NCI-H748 (cell line): ENCODE measurements at regions not wholly inside any gene's neighbourhood (a gene's known extent, or its start where the extent isn't known, plus 50 kb on each side); places are given as distances from the start of the nearest gene placed in this dataset.
A peak's percentile ranks its signal among the peaks of the same experiment; 100 is the strongest.
"Not testable (repeated sequence)": the region's sequence is repeated elsewhere in the genome, so short reads cannot be mapped to it uniquely, and the experiment has no call there.

Experiments
- DNase-seq: peaks from one replicate; lab custom pipeline; 2025; ENCODE audit not compliant: unreplicated experiment; lab: John Stamatoyannopoulos, UW

- no peak for DNase-seq
Observed at GRCh38 chrX:1700757-1701156, 85.9 kb downstream of the ASMT start.

GRCh38 chrX:1701396-1701901 lies 86.6 kb downstream of the ASMT start:
- DNase-seq: not testable (repeated sequence)

DNA sequence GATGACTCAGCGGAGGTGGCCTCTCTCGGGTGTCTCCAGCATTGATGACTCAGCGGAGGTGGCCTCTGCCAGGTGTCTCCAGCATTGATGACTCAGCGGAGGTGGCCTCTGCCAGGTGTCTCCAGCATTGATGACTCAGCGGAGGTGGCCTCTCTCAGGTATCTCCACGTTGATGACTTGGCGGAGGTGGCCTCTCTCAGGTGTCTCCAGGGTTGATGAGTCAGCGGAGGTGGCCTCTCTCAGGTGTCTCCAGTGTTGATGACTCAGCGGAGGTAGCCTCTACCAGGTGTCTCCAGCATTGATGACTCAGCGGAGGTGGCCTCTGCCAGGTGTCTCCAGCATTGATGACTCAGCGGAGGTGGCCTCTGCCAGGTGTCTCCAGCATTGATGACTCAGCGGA lies 87.3 kb downstream of the ASMT start:
- not testable (repeated sequence) for DNase-seq

- not testable (repeated sequence) for DNase-seq
Observed at GRCh38 chrX:1702557-1702956, 87.7 kb downstream of the ASMT start.

- DNase-seq: not testable (repeated sequence)
Observed at GRCh38 chrX:1709277-1709676, 94.4 kb downstream of the ASMT start.

DNA sequence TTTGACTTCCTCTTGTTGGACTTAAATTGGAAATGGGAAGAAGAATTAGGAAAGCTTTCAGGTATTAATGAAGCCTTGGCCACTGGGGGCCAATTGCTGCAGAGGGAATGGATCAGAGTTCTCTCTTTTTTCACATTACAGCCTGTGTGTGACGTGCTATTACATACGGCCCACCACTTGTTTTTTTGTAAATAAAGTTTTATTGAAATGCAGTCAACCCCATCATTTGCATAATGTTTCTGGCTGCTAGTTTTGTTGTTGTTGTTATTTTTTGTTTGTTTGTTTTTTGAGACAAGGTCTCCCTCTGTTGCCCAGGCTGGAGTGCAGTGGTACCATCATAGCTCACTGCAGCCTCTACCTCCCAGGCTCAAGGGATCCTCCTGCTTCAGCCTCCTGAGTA lies 98.4 kb downstream of the ASMT start:
- DNase-seq: no peak

GRCh38 chrX:1717373-1717772 lies 102.5 kb downstream of the ASMT start:
- no peak for DNase-seq

DNA sequence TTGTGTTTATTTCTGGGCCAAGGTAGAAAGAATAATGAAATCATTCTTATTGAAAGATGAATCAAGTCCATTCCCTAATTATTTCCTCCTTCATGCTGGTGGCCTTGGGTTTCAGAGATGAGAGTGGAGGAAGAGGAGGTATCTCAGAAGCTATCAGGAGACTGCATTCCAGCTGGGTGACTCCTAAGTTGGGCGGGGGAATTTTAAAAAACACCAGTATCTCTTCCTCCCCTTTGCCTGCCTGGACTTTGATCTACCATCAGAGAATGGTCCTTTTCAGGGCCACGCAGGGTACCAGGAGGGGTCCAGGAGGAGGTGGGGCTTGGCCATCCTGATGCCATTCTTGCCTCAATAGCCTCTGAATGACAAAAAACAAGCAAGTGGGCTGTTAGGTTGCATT lies 104.4 kb downstream of the ASMT start:
- no peak for DNase-seq

DNA sequence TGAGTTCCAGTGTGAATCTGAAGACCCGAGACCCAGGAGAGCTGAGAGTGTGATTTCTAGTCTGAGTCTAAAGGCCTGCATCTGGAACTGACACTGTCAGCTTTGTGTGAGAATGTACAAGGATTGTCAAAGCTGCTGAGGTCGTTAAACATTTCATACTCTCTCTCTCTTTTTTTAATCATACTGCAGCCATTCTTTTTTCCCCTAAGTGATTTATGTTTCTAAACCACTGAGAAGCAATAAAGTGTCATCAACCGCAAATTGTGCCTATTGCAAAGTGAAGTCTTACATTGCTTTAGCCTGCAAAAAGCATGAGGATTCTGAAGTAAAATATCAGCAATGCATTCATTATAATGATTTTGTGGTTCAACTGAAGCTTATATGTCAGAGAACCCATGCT lies 106.0 kb downstream of the ASMT start:
- no peak for DNase-seq

DNA sequence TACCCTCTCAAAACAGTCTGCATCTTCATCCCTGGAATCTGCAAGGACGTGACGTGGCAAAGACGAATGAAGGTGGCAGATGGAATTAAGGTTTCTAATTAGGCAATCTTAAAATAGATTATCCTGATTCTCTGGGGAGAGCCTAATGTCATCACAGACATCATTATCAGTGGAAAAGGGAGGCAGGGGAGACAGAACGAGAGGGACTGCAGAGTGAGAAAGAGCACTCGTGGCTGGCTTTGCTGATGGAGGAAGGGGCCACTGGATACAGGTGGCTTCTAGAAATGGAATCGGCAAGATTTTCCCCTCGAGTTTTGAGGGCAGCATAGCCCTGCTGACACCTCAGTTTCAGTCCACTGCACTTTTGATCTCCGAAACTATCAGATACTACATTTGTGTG lies 110.6 kb downstream of the ASMT start:
- DNase-seq: no peak

- no peak for DNase-seq
Observed at GRCh38 chrX:1727531-1728027, 112.7 kb downstream of the ASMT start.

- DNase-seq: no peak
Observed at GRCh38 chrX:1734806-1735205, 119.9 kb downstream of the ASMT start.

GRCh38 chrX:1741816-1742394 lies 127.0 kb downstream of the ASMT start:
- no peak for DNase-seq

GRCh38 chrX:1743105-1743504 lies 128.2 kb downstream of the ASMT start:
- DNase-seq: no peak

DNA sequence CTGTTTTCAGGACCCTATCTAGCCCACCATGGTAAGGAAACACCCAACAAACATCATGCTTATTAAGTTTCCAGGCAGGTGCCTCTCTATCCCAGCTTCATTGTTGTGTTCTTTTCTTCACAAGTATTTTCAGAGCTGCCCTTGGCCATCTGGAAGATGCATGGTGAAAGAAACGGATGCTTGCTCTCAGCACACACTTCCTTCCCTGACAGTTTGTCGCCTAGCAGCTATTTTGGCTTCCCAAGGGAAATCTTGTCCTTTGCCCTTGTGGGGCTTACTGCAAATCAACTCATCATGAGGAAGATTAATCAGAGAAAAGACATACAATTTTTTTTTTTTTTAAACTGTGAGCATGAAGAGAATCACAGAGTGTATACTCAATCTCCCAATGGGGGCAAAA lies 128.8 kb downstream of the ASMT start:
- no peak for DNase-seq

GRCh38 chrX:1748408-1748807 lies 133.5 kb downstream of the ASMT start:
- no peak for DNase-seq

- peak; percentile 8 for DNase-seq
Observed at GRCh38 chrX:1749499-1749898, 134.6 kb downstream of the ASMT start.

GRCh38 chrX:1750267-1750666 lies 135.4 kb downstream of the ASMT start:
- DNase-seq: no peak

DNA sequence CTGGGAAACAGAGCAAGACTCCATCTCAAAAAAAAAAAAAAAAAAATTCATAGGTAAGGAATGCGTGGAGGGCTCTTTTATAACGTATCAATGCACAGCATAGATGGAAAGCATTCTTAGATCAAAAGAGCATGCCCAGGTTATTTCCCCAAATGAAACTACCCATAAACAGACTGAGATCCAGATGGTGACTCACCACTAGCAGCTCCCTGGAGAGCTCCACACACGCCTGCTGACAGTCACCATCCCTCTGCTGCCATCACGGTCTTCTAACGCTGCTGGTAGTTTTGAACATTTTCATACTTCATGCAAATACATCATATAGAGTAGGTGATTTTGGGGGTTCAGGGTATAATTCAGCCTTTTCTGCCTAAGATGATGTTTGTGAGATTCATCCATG lies 136.9 kb downstream of the ASMT start:
- DNase-seq: no peak

- not testable (repeated sequence) for DNase-seq
Observed at GRCh38 chrX:1752799-1753198, 137.9 kb downstream of the ASMT start.

DNA sequence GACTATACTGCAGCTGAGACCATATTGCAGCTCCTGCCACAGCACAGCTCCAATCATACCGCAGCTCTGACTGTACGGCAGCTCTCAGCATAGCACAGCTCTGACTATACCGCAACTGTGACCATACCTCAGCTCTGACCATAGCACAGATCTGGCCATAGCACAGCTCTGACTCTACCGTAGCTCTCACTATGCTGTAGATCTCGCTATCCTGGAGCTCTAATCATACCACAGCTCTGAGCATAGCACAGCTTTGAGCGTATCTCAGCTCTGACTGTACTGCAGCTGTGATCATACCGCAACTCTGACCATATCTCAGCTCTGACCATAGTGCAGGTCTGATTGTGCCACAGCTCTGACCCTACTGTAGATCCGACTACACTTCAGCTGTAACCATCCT lies 139.2 kb downstream of the ASMT start:
- DNase-seq: no peak

DNA sequence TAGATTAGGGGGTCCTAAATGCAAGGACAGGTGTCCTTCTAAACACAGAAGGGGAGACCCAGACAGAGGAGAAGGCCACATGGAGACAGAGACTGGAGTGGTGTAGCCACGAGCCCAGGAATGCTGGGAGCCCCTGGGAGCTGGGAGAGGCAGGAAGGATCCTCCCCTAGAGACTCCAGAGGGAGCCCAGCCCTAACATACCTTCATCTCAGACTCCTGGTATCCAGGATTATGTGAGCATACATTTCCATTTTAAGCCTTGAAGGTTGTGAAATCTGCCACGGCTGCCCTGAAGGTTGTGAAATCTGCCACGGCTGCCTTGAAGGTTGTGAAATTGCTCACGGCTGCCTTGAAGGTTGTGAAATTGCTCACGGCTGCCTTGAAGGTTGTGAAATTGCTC lies 148.4 kb downstream of the ASMT start:
- no peak for DNase-seq

DNA sequence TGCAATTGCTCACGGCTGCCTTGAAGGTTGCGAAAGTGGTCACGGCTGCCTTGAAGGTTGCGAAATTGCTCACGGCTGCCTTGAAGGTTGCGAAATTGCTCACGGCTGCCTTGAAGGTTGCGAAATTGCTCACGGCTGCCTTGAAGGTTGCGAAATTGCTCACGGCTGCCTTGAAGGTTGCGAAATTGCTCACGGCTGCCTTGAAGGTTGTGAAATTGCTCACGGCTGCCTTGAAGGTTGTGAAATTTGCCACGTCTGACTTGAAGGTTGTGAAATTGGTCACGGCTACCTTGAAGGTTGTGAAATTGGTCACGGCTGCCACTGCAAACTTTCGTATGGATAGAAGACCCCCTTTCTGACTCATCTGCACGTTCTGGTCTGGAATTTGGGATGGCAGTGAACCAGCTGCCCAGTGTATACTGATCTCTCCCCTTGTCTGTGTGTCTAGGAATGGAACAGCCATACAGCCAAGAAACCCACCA lies 150.1 kb downstream of the ASMT start:
- DNase-seq: not testable (repeated sequence)
